Stimulated activated naive CD4-positive, alpha-beta T cell treated with Interleukin-2 at 50 U/mL for 16 hours (primary cell): ENCODE measurements at regions not wholly inside any gene's neighbourhood (a gene's known extent, or its start where the extent isn't known, plus 50 kb on each side); places are given as distances from the start of the nearest gene placed in this dataset.

Experiments used
- DNase-seq: peaks from one replicate; lab custom pipeline; 2025; lab: John Stamatoyannopoulos, UW

GRCh38 chr1:209428241-209428921, 155.1 kb upstream of the CAMK1G start:
- DNase-seq: no peak

- no peak for DNase-seq
Measured at GRCh38 chr1:209429611-209430010, 153.9 kb upstream of the CAMK1G start.

- no peak for DNase-seq
Measured at GRCh38 chr1:209430107-209430506, 153.4 kb upstream of the CAMK1G start.

- DNase-seq: no peak
Measured at GRCh38 chr1:209430821-209431259, 152.7 kb upstream of the CAMK1G start.

GRCh38 chr1:209431402-209431801, 152.1 kb upstream of the CAMK1G start:
- DNase-seq: no peak

- no peak for DNase-seq
Measured at GRCh38 chr1:209431813-209432442, 151.6 kb upstream of the CAMK1G start.

GRCh38 chr1:209432443-209432825, 151.1 kb upstream of the CAMK1G start:
- DNase-seq: no peak

- no peak for DNase-seq
Measured at GRCh38 chr1:209433649-209434031, 149.9 kb upstream of the CAMK1G start.

- DNase-seq: no peak
Measured at GRCh38 chr1:209434066-209434465, 149.4 kb upstream of the CAMK1G start.

- DNase-seq: no peak
Measured at GRCh38 chr1:209434631-209435217, 148.8 kb upstream of the CAMK1G start.

- DNase-seq: peak; percentile 1
Measured at GRCh38 chr1:209435654-209436566, 147.6 kb upstream of the CAMK1G start.

- no peak for DNase-seq
Measured at GRCh38 chr1:209439828-209440227, 143.7 kb upstream of the CAMK1G start.

- DNase-seq: no peak
Measured at GRCh38 chr1:209443361-209443931, 140.1 kb upstream of the CAMK1G start.

GRCh38 chr1:209443975-209444651, 139.4 kb upstream of the CAMK1G start:
- no peak for DNase-seq

- no peak for DNase-seq
Measured at GRCh38 chr1:209444961-209445360, 138.6 kb upstream of the CAMK1G start.

GRCh38 chr1:209445576-209445975, 137.9 kb upstream of the CAMK1G start:
- DNase-seq: no peak

GRCh38 chr1:209446356-209446755, 137.2 kb upstream of the CAMK1G start:
- no peak for DNase-seq

GRCh38 chr1:209454340-209454994, 129.0 kb upstream of the CAMK1G start:
- no peak for DNase-seq

- DNase-seq: no peak
Measured at GRCh38 chr1:209455145-209455544, 128.4 kb upstream of the CAMK1G start.

- no peak for DNase-seq
Measured at GRCh38 chr1:209455661-209456358, 127.7 kb upstream of the CAMK1G start.
